ENCODE measurements at regions not wholly inside any gene's neighbourhood (a gene's known extent, or its start where the extent isn't known, plus 50 kb on each side); places are given as distances from the start of the nearest gene placed in this dataset.
A peak's percentile ranks its signal among the peaks of the same experiment; 100 is the strongest.

DNA sequence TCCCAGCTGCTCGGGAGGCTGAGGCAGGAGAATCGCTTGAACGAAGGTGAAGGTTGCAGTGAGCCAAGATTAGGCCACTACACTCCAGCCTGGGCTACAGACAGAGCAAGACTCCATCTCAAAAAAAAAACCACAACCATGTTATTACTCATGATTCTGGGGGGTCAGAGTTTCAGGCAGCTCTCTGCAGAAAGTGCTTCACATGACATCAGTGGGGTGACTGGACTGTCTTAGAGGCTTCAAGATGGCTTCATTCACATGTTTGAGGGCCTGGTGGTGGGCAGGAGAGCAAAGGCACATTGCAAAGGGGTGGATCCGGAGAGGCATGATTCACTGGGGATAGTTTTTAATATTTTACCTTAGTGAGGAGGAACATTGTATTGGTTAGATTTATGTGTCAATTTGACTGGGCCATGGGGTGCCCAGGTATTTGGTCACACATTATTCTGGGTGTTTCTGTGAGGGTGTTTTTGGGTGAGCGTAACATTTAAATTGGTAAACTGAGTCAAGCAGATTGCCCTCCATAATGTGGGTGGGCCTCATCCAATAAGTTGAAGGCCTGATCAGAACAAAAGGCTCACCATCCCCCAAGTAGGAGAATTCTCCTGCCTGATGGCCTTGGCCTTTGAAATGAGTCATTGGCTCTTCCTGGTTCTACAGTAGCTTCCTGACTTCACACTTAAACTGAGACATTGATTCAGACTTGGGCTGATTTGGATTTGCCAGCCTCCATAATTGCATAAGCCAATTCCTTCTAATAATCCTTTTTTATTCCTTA, 109.8 kb downstream of the GOSR1 start (continued):
- TF ChIP-seq, protein P1, sequence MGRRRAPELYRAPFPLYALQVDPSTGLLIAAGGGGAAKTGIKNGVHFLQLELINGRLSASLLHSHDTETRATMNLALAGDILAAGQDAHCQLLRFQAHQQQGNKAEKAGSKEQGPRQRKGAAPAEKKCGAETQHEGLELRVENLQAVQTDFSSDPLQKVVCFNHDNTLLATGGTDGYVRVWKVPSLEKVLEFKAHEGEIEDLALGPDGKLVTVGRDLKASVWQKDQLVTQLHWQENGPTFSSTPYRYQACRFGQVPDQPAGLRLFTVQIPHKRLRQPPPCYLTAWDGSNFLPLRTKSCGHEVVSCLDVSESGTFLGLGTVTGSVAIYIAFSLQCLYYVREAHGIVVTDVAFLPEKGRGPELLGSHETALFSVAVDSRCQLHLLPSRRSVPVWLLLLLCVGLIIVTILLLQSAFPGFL (CRISPR knock-in tag; IDR thresholded peaks at IDR 0.05; ENCODE audit: borderline replicate concordance): no peak
- TF ChIP-seq ATF1 (CRISPR knock-in tag; IDR thresholded peaks at IDR 0.05) (no peak), FOXK1 (CRISPR knock-in tag; IDR thresholded peaks at IDR 0.05) (no peak), NR1H2 (CRISPR knock-in tag; IDR thresholded peaks at IDR 0.05) (no peak), GABPB1 (CRISPR knock-in tag; IDR thresholded peaks at IDR 0.05) (no peak), TEAD1 (CRISPR knock-in tag; IDR thresholded peaks at IDR 0.05) (no peak), ZNF317 (CRISPR knock-in tag; IDR thresholded peaks at IDR 0.05; ENCODE audit: borderline replicate concordance, low read depth) (no peak), ZNF416 (CRISPR knock-in tag; IDR thresholded peaks at IDR 0.05) (no peak), TEAD4 (CRISPR knock-in tag; IDR thresholded peaks at IDR 0.05) (no peak)
- TF ChIP-seq, protein P2, sequence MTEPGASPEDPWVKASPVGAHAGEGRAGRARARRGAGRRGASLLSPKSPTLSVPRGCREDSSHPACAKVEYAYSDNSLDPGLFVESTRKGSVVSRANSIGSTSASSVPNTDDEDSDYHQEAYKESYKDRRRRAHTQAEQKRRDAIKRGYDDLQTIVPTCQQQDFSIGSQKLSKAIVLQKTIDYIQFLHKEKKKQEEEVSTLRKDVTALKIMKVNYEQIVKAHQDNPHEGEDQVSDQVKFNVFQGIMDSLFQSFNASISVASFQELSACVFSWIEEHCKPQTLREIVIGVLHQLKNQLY (CRISPR knock-in tag; IDR thresholded peaks at IDR 0.05): no peak
- TF ChIP-seq, protein P3, sequence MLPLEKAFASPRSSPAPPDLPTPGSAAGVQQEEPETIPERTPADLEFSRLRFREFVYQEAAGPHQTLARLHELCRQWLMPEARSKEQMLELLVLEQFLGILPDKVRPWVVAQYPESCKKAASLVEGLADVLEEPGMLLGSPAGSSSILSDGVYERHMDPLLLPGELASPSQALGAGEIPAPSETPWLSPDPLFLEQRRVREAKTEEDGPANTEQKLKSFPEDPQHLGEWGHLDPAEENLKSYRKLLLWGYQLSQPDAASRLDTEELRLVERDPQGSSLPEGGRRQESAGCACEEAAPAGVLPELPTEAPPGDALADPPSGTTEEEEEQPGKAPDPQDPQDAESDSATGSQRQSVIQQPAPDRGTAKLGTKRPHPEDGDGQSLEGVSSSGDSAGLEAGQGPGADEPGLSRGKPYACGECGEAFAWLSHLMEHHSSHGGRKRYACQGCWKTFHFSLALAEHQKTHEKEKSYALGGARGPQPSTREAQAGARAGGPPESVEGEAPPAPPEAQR (CRISPR knock-in tag; IDR thresholded peaks at IDR 0.05): no peak
- TF ChIP-seq, protein P4, sequence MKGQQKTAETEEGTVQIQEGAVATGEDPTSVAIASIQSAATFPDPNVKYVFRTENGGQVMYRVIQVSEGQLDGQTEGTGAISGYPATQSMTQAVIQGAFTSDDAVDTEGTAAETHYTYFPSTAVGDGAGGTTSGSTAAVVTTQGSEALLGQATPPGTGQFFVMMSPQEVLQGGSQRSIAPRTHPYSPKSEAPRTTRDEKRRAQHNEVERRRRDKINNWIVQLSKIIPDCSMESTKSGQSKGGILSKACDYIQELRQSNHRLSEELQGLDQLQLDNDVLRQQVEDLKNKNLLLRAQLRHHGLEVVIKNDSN (CRISPR knock-in tag; IDR thresholded peaks at IDR 0.05): no peak

DNA sequence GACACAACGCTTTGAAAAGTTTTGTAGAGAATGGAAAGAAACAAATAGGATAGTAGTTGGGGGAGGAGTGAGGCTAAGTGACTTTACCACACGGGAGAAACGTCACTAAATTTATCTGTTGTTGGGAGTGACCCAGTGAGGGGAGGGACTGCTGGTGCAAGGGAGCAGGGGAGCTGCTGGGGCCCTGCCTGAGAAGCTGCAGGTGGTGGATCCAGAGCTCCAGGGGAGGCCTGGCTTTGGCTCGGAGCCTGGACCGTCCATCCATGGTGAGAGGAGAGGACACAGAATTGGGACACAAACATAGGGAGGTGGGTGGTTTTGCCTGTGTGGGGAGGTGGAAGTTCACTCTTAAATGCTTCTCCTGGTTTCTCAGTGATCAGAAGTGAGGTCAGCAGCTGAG, 107.6 kb downstream of the GOSR1 start:
- Mint-ChIP-seq H3K4me3 (no peak overlapping the region), H3K27me3 (ENCODE audit: low read depth) (no peaks in the 10 kb centered on the region), H3K27ac (0 out of 2 replicates have a peak overlapping the region, but pooled peaks have one; percentile 3), H3K4me1 (peaks cover 14% of the 10 kb centered on the region), H3K9me3 (peaks cover 16% of the 10 kb centered on the region), H3K36me3 (no peaks in the 10 kb centered on the region)
- TF ChIP-seq NR3C1 (CRISPR knock-in tag; conservative IDR thresholded peaks at IDR 0.05; ENCODE audit: low read depth) (no peak), SP1 (CRISPR knock-in tag; conservative IDR thresholded peaks at IDR 0.05) (no peak), ZNF416 (CRISPR knock-in tag; IDR thresholded peaks at IDR 0.05) (no peak)
- TF ChIP-seq, protein P5, sequence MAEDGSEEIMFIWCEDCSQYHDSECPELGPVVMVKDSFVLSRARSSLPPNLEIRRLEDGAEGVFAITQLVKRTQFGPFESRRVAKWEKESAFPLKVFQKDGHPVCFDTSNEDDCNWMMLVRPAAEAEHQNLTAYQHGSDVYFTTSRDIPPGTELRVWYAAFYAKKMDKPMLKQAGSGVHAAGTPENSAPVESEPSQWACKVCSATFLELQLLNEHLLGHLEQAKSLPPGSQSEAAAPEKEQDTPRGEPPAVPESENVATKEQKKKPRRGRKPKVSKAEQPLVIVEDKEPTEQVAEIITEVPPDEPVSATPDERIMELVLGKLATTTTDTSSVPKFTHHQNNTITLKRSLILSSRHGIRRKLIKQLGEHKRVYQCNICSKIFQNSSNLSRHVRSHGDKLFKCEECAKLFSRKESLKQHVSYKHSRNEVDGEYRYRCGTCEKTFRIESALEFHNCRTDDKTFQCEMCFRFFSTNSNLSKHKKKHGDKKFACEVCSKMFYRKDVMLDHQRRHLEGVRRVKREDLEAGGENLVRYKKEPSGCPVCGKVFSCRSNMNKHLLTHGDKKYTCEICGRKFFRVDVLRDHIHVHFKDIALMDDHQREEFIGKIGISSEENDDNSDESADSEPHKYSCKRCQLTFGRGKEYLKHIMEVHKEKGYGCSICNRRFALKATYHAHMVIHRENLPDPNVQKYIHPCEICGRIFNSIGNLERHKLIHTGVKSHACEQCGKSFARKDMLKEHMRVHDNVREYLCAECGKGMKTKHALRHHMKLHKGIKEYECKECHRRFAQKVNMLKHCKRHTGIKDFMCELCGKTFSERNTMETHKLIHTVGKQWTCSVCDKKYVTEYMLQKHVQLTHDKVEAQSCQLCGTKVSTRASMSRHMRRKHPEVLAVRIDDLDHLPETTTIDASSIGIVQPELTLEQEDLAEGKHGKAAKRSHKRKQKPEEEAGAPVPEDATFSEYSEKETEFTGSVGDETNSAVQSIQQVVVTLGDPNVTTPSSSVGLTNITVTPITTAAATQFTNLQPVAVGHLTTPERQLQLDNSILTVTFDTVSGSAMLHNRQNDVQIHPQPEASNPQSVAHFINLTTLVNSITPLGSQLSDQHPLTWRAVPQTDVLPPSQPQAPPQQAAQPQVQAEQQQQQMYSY (CRISPR knock-in tag; IDR thresholded peaks at IDR 0.05): no peak
- TF ChIP-seq, protein P6, sequence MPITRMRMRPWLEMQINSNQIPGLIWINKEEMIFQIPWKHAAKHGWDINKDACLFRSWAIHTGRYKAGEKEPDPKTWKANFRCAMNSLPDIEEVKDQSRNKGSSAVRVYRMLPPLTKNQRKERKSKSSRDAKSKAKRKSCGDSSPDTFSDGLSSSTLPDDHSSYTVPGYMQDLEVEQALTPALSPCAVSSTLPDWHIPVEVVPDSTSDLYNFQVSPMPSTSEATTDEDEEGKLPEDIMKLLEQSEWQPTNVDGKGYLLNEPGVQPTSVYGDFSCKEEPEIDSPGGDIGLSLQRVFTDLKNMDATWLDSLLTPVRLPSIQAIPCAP (CRISPR knock-in tag; IDR thresholded peaks at IDR 0.05): no peak
- POLR2A ChIA-PET: no interaction called here
- ATAC-seq (no peak), DNase-seq (ENCODE audit: low spot score) (no peak)
- CTCF ChIA-PET: no interaction called here

All from WTC11 (cell line).